NCI-H146 treated with DMSO at 0.1 percent for 48 hours (cell line): ENCODE measurements at regions not wholly inside any gene's neighbourhood (a gene's known extent, or its start where the extent isn't known, plus 50 kb on each side); places are given as distances from the start of the nearest gene placed in this dataset.
"Not testable (repeated sequence)": the region's sequence is repeated elsewhere in the genome, so short reads cannot be mapped to it uniquely, and the experiment has no call there.

Experiments
- DNase-seq: peaks from one replicate; lab custom pipeline; 2025; ENCODE audit not compliant: unreplicated experiment; lab: John Stamatoyannopoulos, UW

DNA sequence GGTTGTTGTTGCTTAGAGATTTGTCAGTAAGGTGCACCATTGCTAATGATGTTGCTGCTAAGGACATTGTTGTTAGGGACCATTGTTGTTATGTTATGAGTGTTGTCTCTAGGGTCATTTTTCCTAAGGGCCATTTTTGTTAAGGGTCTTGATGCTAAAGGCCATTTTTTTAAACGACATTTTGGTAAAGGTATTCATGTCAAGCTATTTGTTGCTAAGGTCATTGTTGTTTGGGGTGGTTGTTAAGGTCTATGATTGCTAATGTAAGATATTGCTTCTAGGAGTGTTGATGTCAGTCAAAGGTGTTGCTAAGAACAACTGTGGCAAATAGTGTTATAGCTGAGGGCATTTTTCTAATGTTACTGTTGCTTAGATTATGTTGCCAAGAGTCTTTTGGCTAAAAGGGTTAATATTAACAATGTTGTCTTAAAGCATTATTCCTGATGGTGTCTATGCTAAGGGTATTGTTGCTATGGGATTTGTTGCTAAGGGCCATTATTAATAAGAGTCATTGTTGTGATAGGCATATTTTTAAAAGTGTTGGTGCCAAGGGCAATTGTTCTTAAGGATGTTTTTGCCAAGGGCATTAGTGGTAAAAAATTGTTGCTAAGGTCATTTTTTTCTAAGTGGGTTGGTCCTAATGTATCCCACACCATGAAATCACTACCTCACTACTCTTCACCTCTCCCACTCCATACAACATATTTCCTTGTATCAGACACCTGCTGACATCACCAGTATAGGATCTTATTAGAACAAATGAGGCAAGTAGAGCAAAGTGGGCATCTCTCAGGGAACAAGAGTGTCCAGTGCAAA, 56.2 kb downstream of the SPATA31A6 start:
- not testable (repeated sequence) for DNase-seq

DNA sequence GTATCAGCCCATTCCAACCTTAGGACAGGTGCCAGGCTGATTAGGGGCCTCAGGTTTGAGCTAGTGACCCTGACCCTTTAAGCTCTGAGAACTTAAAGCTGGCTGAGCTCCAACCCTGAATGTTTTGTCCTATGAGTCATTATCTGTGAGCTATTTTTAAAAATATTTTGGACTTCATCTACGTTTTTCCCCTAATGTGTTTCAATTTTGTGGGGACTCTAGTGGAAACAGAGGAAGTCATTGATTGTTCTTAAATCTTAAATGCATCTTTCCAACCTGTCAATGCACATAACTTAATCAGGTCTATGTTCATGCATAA, 56.8 kb downstream of the SPATA31A6 start:
- DNase-seq, result not testable (repeated sequence)

DNA sequence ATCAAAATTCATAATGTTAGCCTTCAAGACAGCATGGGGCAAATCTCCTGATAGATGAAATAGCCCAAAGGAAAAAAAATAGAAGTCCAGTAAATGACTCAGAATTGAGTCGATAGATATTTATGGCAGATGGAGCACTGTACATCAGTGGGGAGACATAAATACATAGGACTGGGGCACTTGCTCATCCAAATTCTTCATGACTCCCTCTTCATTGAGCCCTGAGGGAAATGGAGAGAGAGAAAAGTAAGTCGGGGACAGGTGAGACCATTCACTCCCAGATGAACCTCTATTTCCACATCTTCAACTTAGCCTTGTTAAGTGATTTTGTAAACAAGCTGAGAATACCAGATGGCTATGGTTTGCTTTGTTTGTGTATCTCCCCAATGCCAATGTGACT, 59.8 kb downstream of the SPATA31A6 start:
- DNase-seq, result not testable (repeated sequence)

DNA sequence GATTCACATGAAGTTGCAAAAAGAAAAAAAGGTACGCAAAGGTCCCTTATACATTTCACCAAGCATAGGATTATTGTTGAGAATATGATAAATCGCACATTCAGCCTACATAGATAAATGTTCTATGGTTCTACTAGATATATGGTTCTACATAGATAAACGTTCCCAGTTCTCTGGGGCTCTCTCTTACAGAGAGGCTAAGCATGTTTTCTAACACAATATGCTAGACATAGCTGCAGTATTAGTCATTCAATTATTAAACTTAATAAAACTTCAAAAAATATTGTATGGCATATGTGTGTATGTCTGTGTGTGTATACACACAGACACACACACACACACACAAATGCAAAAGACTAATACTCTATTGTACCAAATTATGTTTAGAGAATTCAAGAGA, 60.4 kb downstream of the SPATA31A6 start:
- DNase-seq, result not testable (repeated sequence)

DNA sequence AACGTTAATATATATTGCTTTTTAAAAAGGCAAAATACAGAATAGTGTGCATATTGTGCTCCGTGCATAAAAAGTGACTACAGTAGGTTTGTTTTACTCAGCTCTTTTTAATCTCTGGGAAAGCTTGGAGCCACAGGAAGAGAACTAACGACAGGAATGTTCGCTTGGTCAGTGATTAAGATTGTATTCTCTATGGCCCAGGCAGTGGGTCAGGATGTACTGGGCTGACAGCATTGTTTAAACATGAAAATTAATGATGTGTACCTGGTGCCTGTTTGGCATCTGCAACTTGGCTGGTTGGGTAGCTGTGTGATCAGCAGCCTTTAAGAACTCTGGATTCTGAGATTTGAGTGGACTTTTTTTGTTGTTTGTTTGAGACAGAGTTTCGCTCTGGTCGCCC, 85.3 kb downstream of the SPATA31A6 start:
- not testable (repeated sequence) for DNase-seq

DNA sequence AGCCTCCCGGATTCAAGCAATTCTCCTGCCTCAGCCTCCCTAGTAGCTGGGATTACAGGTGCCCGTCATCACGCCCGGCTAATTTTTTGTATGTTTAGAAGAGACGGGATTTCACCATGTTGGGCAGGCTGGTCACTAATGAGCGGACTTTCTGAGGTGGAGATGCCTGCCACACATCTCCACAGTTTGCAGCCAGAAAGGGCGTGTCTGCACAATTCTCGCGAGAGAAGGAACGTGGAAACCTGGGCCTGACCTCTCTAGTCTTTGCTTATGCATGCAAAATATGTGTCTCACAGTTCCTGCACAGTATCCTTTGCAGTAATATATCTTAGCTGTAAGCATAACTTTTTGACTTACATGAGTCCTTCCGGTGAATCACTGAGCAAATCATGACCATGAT, 85.7 kb downstream of the SPATA31A6 start:
- not testable (repeated sequence) for DNase-seq

DNA sequence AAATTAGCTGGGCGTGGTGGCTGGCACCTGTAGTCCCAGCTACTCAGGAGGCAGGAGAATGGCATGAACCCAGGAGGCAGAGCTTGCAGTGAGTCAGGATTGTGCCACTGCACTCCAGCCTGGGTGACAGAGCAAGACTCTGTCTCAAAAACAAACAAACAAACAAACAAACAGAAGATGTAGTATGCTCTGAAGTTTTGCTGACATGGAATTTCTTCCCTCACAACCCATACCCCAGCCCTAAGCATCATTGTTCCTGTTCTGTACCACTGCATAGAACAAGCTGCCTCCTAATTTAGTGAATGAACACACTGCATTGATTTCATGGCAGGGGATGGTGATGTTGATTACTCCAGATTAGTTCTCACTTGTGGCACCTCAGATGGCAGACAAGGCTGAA, 89.7 kb downstream of the SPATA31A6 start:
- not testable (repeated sequence) for DNase-seq

DNA sequence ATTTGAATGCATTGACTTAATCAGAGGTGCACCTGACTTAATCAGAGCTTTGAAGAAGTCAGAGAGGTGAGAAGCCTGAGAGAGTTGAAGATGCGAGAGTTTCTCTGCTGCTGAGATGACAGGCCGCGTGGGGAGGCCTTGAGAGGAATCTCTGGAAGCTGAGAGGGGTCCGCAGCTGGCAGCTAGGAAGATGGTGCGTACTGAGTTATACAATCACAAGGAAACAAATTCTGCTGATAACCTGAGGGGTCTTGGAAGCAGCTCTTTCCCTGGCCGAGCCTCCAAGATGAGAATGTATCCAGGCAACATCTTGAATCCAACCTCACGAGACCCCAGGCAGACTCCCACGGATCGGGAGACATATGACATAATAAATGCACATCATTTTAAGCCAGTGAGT, 91.7 kb downstream of the SPATA31A6 start:
- no peak for DNase-seq

DNA sequence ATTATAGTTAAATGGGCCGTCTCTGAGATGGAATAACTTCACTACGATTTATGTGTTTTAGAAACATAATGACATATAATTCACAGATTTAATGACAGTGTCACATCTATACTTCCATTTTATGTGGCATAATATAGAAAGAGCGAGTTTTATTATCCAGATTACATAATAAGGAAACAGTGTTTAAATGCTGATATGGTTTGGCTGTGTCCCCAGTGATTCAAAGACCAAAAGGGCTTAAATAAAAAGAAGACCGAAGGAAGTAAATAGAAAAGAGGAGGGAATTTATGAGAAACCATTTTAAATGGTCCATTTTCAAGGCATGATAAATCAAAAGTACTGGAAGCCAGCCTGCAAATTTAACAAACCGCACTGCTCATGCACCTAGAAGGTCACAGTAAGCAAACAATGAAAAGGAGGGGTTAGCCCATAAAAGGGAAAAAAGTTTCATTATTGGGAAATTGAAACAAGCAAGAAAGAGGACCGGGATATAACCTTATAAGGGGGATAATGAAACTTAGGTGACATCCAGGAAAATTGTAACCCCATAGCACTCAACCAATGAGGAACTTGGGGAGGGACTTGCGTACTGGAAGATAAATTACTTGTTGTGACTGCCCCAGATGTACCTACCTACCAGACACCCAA, 99.2 kb downstream of the SPATA31A6 start:
- DNase-seq, result not testable (repeated sequence)

DNA sequence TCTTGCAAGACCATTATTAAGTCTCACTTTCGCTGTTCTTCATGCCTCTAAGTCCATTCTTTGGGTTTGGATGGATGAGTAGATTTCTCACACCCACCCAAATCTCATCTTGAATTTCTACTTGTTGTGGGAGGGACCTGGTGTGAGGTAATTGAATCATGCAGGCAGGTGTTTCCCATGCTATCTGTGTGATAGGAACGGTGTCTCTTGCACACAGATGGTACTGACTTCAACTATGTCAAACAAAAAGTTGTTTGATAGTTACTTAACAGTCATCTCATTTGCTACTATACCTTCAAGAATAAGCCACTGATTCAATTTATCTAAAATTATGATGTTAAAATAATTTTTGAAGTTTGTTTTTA, 99.7 kb downstream of the SPATA31A6 start:
- not testable (repeated sequence) for DNase-seq

DNA sequence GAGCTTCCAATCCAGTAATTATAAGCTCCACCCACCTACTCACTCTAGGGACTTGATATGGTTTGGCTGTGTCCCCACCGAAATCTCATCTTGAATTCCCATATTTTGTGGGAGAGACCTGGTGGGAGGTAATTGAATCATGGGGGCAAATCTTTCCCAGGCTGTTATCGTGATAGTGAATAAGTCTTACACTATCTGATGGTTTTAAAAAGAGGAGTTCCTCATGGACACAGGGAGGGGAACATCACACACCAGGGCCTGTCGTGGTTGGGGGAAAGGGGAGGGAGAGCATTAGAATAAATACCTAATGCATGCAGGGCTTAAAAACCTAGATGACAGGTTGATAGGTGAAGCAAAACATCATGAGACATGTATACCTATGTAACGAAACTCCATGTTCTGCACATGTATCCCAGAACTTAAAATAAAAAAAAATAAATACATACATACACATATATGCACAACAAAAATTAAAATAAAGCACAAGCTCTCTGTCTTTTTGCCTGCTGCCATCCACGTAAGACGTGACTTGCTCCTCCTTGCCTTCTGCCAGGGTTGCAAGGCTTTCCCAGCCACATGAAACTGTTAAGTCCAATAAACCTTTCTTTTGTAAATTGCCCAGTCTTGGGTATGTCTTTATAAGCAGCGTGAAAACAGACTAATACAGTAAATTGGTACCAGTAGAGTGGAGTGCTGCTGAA, 102.8 kb downstream of the SPATA31A6 start:
- DNase-seq, result not testable (repeated sequence)

DNA sequence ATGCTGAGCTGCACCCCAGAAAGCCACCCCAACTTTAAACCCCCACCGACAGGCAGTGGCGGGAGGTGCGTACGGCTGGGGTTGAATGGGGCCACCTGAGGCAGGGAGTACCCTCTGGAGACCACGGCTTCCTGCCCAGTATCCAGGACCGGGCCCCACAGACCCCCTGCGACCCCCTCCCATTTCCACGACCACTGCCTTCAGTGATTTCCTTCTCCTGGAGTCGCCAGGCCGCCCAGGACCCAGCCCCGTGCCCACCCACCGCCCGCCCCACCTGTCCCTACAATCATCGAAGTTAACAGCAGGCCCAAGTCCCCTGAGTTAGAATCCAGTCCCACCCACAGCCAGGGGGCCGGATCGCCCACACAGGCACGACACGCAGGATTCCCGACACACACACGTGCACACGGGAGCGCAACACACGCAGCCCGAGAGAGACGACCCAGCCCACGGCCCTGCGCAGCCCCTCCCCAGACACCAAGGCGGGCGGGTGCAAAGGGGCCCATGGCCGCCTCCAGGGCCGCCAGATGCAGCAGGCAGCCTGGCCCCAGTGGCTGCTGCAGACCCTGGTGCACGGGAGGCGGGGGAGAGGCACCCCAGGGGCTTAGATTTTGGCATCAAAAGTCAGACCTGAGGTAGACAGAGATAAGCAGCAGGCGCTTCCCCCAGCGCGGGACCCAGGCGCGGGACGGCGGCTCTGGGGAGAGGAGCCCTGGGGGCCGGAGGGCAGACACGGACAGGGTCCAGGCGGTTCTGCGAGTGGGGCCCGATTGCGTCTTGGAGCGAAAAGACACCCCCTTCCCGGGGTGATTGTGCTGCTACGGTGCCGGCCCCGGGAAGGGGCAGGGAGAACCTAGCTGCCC, 104.8 kb downstream of the SPATA31A6 start:
- not testable (repeated sequence) for DNase-seq

DNA sequence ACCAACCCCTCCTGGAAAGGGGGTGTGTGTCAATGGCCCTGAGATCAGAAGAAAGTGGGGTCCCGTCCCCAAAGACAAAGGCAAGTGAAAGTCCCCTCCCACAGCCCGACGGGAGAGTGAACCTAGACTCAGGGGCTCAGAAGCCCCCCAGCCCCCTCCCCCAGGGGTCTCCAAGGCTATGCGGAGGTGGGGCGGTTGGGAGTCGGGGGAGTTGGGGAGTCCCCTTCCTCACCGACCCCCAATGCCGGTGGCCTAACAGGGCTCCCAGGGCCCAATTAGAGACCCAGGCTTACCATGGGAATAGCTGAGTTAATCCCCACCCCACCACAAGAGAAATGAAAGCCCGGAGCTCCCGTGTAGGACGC, 105.4 kb downstream of the SPATA31A6 start:
- not testable (repeated sequence) for DNase-seq

DNA sequence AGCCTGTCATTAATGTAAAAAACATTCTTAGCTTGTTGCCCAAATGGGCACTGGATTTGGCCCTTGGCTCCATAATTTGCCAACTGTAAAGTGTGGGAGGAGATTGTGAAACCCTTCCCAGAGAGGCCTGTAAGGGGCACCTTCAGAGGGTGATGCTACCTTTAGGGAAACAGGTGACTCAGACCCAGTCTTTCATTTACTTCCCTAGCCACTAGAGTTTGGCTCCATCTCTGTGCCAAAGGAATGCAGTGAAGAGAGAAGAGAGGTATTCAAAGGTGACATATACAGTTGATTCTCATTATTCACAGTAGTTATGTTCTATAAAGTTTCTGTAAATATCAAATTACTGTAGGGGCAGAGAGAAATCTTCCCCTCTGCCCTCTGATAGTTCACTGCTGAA, 116.7 kb downstream of the SPATA31A6 start:
- DNase-seq, result not testable (repeated sequence)

DNA sequence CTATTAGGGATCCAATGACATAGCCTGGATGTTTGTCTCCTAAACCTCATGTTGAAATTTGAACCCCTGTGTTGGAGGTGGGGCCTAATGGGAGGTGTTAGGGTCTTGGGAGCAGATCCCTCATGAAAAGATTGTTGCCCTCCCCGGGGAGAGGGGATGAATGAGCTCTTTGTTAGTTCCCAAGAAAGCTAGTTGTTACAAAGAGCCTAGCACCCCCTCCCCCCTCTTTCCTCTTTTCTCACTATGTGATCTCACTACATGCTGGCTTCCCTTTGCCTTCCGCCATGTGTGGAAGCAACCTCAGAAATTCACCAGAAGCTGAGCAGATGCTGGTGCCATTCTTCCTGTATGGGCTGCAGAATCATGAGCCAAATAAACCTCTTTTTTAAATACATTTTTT, 123.2 kb downstream of the SPATA31A6 start:
- DNase-seq, result not testable (repeated sequence)

DNA sequence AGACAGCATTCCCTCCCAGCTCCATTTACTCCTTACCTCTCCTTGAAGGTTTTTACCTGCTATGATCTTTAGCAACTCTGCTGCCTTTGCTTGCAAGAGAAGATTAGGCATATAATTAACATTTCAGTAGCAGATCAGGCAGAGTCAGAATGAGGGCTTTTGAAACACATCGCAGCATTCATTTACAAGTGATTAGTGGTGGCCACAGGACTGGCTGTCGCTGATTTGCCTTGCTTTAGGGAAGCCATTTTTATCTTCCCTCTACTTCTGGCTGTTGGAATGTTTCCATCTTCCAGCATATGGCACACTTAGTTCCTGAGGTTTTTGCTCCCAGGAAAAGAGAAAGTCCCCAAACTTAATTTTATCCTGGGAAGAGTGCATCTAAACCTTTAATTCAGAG, 124.0 kb downstream of the SPATA31A6 start:
- not testable (repeated sequence) for DNase-seq

DNA sequence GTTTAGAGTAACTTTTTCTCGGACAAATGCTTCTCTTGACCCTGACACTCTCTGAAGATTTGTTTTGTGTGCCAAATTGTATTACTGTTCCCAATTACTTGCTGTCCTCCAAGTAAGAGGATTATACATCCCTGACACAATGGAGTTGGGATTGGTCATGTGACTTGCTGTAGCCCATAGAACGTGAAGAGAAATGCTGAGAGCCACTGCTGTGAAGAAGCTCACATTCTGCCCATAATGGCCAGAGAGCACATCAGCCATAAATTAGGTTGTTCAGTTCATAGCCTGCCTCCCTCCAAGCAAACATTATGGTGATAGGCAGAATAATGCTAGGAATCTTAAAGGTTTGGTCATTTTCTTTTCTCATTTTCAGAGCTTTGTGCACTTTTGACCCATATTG, 127.5 kb downstream of the SPATA31A6 start:
- not testable (repeated sequence) for DNase-seq

DNA sequence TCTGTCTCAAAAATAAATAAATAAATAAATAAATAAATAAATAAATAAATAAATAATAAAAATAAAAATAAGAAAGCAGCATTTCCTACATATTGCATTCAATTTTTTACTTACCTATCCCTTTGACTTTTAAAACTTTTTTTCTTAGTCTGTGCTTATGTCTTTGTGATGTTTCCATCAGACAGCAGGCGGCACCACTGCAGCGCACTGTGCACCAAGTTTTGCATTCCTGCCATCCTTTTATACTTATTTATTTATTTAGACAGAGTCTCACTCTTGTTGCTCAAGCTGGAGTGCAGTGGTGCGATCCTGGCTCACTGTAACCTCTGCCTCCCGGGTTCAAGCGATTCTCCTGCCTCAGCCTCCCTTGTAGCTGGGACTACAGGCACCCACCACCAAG, 132.6 kb downstream of the SPATA31A6 start:
- not testable (repeated sequence) for DNase-seq

DNA sequence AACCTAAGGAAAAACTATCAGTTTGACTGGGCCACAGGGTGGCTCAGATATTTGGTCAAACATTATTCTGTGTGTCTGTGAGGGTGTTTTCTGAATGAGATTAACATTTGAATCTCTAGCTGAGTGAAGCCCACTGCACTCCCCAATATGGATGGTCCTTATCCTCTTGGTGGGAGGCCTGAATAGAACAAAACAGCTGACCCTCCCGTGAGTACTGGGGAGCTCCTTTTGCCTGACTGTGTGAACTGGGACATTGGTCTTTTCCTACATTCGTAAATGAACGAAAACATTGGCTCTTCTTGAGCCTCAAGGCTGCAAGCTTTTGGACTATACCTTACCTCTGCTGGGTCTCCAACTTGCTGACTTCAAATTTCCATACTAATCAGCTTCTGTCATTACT, 134.2 kb downstream of the SPATA31A6 start:
- not testable (repeated sequence) for DNase-seq

DNA sequence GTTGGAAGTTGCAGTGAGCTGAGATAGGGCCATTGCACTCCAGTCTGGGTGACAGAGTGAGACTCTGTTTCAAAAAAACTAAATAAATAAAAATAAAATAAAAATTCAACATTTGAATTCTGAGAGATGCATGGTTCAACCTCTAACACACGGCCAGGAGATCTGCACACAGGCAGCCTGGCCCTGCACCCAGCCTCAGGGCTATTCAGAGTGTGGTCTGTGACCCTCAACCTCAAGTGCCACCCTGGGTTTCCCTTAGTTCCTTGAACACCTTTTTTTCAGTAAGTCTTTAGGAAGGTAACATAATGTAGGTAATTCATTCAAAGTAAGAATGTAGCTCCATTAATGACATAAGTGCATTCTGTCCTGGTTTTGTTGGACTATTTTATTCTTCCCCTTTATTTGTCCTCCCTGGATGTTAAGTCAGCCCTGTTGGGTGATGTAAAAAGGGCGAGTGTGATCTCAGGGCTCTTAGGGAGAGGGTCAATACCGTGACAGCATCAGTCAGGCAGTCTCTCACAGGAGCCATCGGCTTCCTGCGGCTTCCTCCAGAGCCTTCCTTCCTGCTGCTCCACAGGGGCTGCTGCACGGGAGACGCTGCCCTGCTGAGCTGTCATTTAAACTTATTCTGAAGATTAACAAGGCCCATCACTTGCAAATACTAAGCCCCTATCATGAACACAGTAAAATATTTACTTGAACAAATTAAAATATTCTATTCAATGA, 139.8 kb downstream of the SPATA31A6 start:
- peak; percentile 90 for DNase-seq
